ENCODE measurements at regions not wholly inside any gene's neighbourhood (a gene's known extent, or its start where the extent isn't known, plus 50 kb on each side); places are given as distances from the start of the nearest gene placed in this dataset.
A peak's percentile ranks its signal among the peaks of the same experiment; 100 is the strongest.

- no peak for TF ChIP-seq ZNF414 (CRISPR knock-in tag; IDR thresholded peaks at IDR 0.05)
- TF ChIP-seq CREB1 (IDR thresholded peaks at IDR 0.05), result peak; percentile 93
- no peak for TF ChIP-seq CREB1 (CRISPR knock-in tag; IDR thresholded peaks at IDR 0.05)
- TF ChIP-seq CCDC6 (CRISPR knock-in tag; IDR thresholded peaks at IDR 0.05), result no peak
These were observed 53.5 kb upstream of the PLCB1 start (continued) for GRCh38 chr20:8078528-8078914.

GRCh38 chr20:8079976-8080375 is 52.1 kb upstream of the PLCB1 start:
- Histone ChIP-seq H3K79me2 (ENCODE audit: insufficient read depth, low read length) (no peaks in the 10 kb centered on the region), H3K9ac (ENCODE audit: insufficient read depth, low read depth, low read length) (no peak overlapping the region), H3K4me1 (ENCODE audit: insufficient read depth, low read length) (no peaks in the 10 kb centered on the region), H3K4me3 (replicated peaks in 1 of 3; ENCODE audit: insufficient read depth in 1 of 3, low read depth in 2 of 3, low read length in 3 of 3) (no peak overlapping the region), H2AFZ (ENCODE audit: low read length) (no peak overlapping the region), H3K27me3 (ENCODE audit: control insufficient read depth in 1 of 2, insufficient read depth in 2 of 2, low read length in 2 of 2) (no peaks in the 10 kb centered on the region), H3K36me3 (replicated peaks in 1 of 2; ENCODE audit: control insufficient read depth in 1 of 2, insufficient read depth in 2 of 2, low read length in 2 of 2) (no peaks in the 10 kb centered on the region), H4K20me1 (ENCODE audit: insufficient read depth, low read length) (no peaks in the 10 kb centered on the region), H3K4me2 (ENCODE audit: low read depth, low read length) (no peak overlapping the region), H3K9me3 (ENCODE audit: low read length) (no peaks in the 10 kb centered on the region), H3K27ac (ENCODE audit: extremely low read length, insufficient read depth, low read length) (no peak overlapping the region)
- intact Hi-C loops (cut with micrococcal nuclease; ENCODE audit: unreplicated experiment), result no loop called here
- DNase-seq (ENCODE audit: low spot score) (no peak), ATAC-seq (no peak), FAIRE-seq (no peak)
- in situ Hi-C loops (cut with HindIII; ENCODE audit: extremely low pct_ligation_motif_present, low pct_unique_long_range_greater_than_20kb), result no loop called here
- BruUV-seq (replicated peaks), result no TSS peak
- CTCF ChIA-PET (ENCODE audit: low intra/inter-chr PET ratio, low total read pairs), result no interaction called here
- TF ChIP-seq DNMT1 (CRISPR knock-in tag; IDR thresholded peaks at IDR 0.05) (no peak), SP1 (IDR thresholded peaks at IDR 0.05) (no peak), SP1 (CRISPR knock-in tag; IDR thresholded peaks at IDR 0.05) (no peak), BRCA1 (CRISPR knock-in tag; IDR thresholded peaks at IDR 0.05) (no peak), CREBL2 (CRISPR knock-in tag; IDR thresholded peaks at IDR 0.05; ENCODE audit: borderline replicate concordance) (no peak), DR1 (CRISPR knock-in tag; IDR thresholded peaks at IDR 0.05) (no peak), ADNP (CRISPR knock-in tag; IDR thresholded peaks at IDR 0.05) (no peak), ZNF670 (CRISPR knock-in tag; IDR thresholded peaks at IDR 0.05; ENCODE audit: borderline replicate concordance) (no peak)
- POLR2A ChIA-PET, result no interaction called here
